Activated CD8-positive, alpha-beta T cell treated with anti-CD3 and anti-CD28 coated beads for 36 hours (primary cell): ENCODE measurements at regions not wholly inside any gene's neighbourhood (a gene's known extent, or its start where the extent isn't known, plus 50 kb on each side); places are given as distances from the start of the nearest gene placed in this dataset.

Experiments used
- ATAC-seq: fragments of 200-7000 bp; cut with Tn5 transposase; one replicate; pipeline ENCODE4 v1.10.0; 2021; ENCODE audit warnings: mild to moderate bottlenecking, moderate library complexity
- CTCF ChIA-PET: fragments of 350-600 bp; sonication (Branson Sonifier 250); formaldehyde crosslinking; loops from one replicate; lab custom pipeline; 2021; ENCODE audit warnings: antibody characterized with exemption; lab: Charles Lee
- POLR2A ChIA-PET: fragments of 350-600 bp; sonication (Branson Sonifier 250); formaldehyde crosslinking; loops from one replicate; lab custom pipeline; 2021; ENCODE audit warnings: antibody characterized with exemption; lab: Charles Lee
- DNase-seq: peaks from one replicate; pipeline ENCODE4 v3.0.0-alpha.2; 2020
- H3K27ac Mint-ChIP-seq: one replicate; pipeline ENCODE4 v1.8.0; 2021; ENCODE audit warnings: mild to moderate bottlenecking, mixed read lengths
- H3K27me3 Mint-ChIP-seq: one replicate; pipeline ENCODE4 v1.8.0; 2021; ENCODE audit warnings: mixed read lengths
- H3K36me3 Mint-ChIP-seq: one replicate; pipeline ENCODE4 v1.8.0; 2021; ENCODE audit warnings: low read depth, mixed read lengths
- H3K4me1 Mint-ChIP-seq: one replicate; pipeline ENCODE4 v1.8.0; 2021; ENCODE audit warnings: low read depth, mixed read lengths
- H3K4me3 Mint-ChIP-seq: one replicate; pipeline ENCODE4 v1.8.0; 2021; ENCODE audit warnings: mild to moderate bottlenecking, moderate library complexity, mixed read lengths
- H3K9me3 Mint-ChIP-seq: one replicate; pipeline ENCODE4 v1.8.0; 2021; ENCODE audit warnings: mixed read lengths
- CTCF ChIP-seq: fragments of 200-600 bp; IDR thresholded peaks from one replicate; pipeline ENCODE4 v1.8.0; 2022; ENCODE audit warnings: antibody characterized with exemption, mild to moderate bottlenecking
- intact Hi-C: fragments of 100-400 bp; cut with micrococcal nuclease; formaldehyde crosslinking; loops from one replicate; pipeline ENCODE4 v1.10.0; 2022

DNA sequence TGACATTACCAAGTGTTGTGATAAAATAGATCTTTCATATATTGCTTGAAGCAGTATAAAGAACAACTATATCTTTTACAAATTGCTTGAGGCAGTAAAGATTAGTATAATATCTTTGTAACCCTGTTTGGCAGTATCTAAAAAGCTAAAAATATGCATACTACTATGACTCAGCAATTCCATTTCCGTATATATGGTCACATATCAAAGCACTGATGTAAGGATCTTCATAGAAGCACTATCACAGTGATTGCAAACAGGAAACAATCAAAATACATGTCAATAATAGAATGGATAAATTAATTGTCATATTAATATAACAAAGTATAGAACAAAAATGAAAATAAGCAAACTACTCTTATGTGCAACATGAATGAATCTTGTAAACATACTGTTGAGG is 158.4 kb upstream of the IGF1 start:
- no peak for DNase-seq
- no peak for TF ChIP-seq CTCF
- no peak for ATAC-seq
- H3K4me1 Mint-ChIP-seq = no peaks in the 10 kb centered on the region
- no peak overlapping the region for H3K27ac Mint-ChIP-seq
- H3K4me3 Mint-ChIP-seq = no peak overlapping the region
- no peaks in the 10 kb centered on the region for H3K36me3 Mint-ChIP-seq
- intact Hi-C loops = no loop called here
- no peaks in the 10 kb centered on the region for H3K27me3 Mint-ChIP-seq
- peaks cover 7% of the 10 kb centered on the region for H3K9me3 Mint-ChIP-seq
- POLR2A ChIA-PET = no interaction called here
- CTCF ChIA-PET = no interaction called here

DNA sequence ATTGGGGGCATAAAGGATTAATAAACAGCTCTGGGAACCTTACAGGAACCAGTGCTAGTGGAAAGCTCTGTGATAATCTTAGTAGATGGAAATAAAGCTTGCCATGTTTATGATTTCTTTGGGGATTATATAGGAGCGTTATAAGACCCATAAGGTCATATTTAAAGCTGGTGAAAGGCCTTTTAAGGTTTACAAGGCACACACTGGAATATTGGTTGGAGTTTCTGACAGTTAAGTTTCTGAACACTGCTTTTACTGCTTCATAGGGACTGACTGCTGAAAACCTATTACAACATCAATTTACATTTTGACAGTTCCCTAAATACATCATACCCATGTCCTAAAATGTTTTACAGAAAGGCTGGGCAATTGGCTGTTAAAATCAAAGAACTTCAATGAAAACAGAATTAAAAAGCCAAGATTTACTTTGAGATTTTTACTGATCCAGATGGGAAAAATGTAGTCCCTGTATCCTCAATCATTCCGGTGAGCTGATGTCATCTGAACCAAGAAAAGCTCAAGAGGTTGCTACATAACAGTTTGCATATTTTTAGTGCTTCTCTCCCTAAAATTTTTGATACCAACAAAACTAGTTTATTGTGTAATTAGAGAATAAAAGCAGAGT is 153.7 kb upstream of the IGF1 start:
- Mint-ChIP-seq H3K36me3 (no peaks in the 10 kb centered on the region), H3K4me1 (no peaks in the 10 kb centered on the region), H3K9me3 (no peaks in the 10 kb centered on the region), H3K27me3 (no peaks in the 10 kb centered on the region), H3K27ac (no peak overlapping the region), H3K4me3 (no peak overlapping the region)
- ChIA-PET CTCF (no interaction called here), POLR2A (no interaction called here)
- TF ChIP-seq CTCF = no peak
- DNase-seq (no peak), ATAC-seq (no peak)
- intact Hi-C loops = no loop called here

GRCh38 chr12:102631274-102631673 is 150.9 kb upstream of the IGF1 start:
- intact Hi-C loops = no loop called here
- H3K4me3 Mint-ChIP-seq = no peak overlapping the region
- H3K27ac Mint-ChIP-seq = no peak overlapping the region
- CTCF ChIA-PET = no interaction called here
- H3K27me3 Mint-ChIP-seq = no peaks in the 10 kb centered on the region
- no peak for TF ChIP-seq CTCF
- no peaks in the 10 kb centered on the region for H3K4me1 Mint-ChIP-seq
- DNase-seq (no peak), ATAC-seq (no peak)
- POLR2A ChIA-PET = no interaction called here
- H3K9me3 Mint-ChIP-seq = peaks cover 9% of the 10 kb centered on the region
- no peaks in the 10 kb centered on the region for H3K36me3 Mint-ChIP-seq

DNA sequence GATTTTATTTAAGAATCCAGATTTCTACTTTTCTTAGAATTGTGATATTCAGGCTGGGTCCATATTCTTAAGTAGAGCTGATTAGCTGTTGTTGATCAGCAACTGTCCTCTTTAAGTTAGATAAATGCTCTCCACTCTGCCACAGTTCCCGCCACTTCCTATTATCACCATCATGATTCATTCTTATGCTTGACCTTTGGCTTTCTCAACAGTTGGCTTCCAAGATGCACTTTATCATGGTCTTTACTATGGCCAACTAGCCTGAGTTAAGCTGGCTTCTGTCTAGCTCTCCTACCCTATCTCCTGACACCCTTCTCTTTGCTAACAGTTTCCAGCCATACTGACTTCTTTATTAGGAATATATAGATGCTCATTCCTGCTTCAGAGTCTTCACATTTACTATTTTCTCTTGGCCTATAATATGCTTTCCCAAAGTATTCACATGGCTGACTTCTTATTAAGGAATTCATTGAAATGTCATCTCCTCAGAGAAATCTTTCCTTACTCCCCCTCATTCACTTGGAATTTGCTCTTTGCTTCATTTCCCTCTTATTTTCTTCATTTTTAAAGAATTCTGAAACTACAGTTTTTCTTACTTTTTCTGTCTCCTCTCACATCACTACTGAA is 149.0 kb upstream of the IGF1 start:
- peaks cover 9% of the 10 kb centered on the region for H3K9me3 Mint-ChIP-seq
- H3K27ac Mint-ChIP-seq = no peak overlapping the region
- H3K36me3 Mint-ChIP-seq = no peaks in the 10 kb centered on the region
- H3K27me3 Mint-ChIP-seq = no peaks in the 10 kb centered on the region
- ATAC-seq = no peak
- H3K4me3 Mint-ChIP-seq = no peak overlapping the region
- intact Hi-C loops = no loop called here
- POLR2A ChIA-PET = no interaction called here
- no peaks in the 10 kb centered on the region for H3K4me1 Mint-ChIP-seq
- DNase-seq = no peak
- TF ChIP-seq CTCF = no peak
- CTCF ChIA-PET = no interaction called here

DNA sequence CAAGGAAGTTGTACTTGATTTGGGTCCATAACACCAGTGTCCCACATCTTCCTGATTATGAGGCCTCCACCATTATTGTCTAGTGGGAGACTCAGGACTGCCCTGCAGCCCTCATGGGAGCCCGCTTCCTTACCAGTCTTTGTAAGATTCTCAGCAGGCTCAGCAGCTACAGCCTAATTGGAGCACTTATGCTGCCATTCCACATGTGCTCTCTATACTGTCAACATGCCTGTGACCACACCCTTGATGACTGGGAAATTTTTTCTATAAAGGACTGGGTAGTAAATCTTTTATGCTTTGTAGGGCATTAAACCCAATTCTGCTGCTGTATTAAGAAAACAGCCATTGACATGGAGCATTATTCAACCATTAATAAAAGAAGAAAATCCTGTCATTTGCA is 145.5 kb upstream of the IGF1 start:
- no peak for TF ChIP-seq CTCF
- no peak for ATAC-seq
- Mint-ChIP-seq H3K9me3 (peaks cover 9% of the 10 kb centered on the region), H3K27ac (no peak overlapping the region), H3K4me3 (no peak overlapping the region), H3K36me3 (no peaks in the 10 kb centered on the region), H3K4me1 (no peaks in the 10 kb centered on the region), H3K27me3 (peaks cover 2% of the 10 kb centered on the region)
- ChIA-PET POLR2A (no interaction called here), CTCF (no interaction called here)
- no peak for DNase-seq
- intact Hi-C loops = no loop called here
